Left ventricle myocardium inferior (tissue), 1 donor: ENCODE measurements at regions not wholly inside any gene's neighbourhood (a gene's known extent, or its start where the extent isn't known, plus 50 kb on each side); places are given as distances from the start of the nearest gene placed in this dataset.

Experiments used
- DNase-seq: peaks from one replicate; pipeline ENCODE4 v3.0.0-alpha.2; 2020
- H3K27ac ChIP-seq: fragments of 200-600 bp; replicated peaks from 2 replicates; pipeline ENCODE4 v1.8.0; 2021
- H3K27me3 ChIP-seq: fragments of 200-600 bp; 2 replicates; pipeline ENCODE4 v1.8.0; 2021; ENCODE audit warnings: low read depth
- H3K36me3 ChIP-seq: fragments of 200-600 bp; 2 replicates; pipeline ENCODE4 v1.8.0; 2021
- H3K4me1 ChIP-seq: fragments of 200-600 bp; 2 replicates; pipeline ENCODE4 v1.8.0; 2021
- H3K4me3 ChIP-seq: fragments of 200-600 bp; 2 replicates; pipeline ENCODE4 v1.8.0; 2021; ENCODE audit warnings: mild to moderate bottlenecking, moderate library complexity
- H3K9me3 ChIP-seq: fragments of 200-600 bp; replicated peaks from 2 replicates; pipeline ENCODE4 v1.8.0; 2021
- CTCF ChIP-seq: fragments of 200-600 bp; IDR thresholded peaks from 2 replicates; pipeline ENCODE4 v1.8.0; 2021; ENCODE audit warnings: antibody characterized with exemption, mild to moderate bottlenecking, borderline replicate concordance
- intact Hi-C: fragments of 100-400 bp; cut with micrococcal nuclease; formaldehyde crosslinking; loops from one replicate; pipeline ENCODE4 v1.11.0; 2022
- donor health status: DM: no; HTN: yes; CAD: no; lungs with severe emphysema.

GRCh38 chr6:98579079-98579478 is 255.3 kb upstream of the POU3F2 start:
- Histone ChIP-seq H3K4me3 (no peak overlapping the region), H3K36me3 (no peaks in the 10 kb centered on the region), H3K27me3 (no peaks in the 10 kb centered on the region), H3K4me1 (peaks cover 3% of the 10 kb centered on the region), H3K9me3 (no peaks in the 10 kb centered on the region), H3K27ac (no peak overlapping the region)
- no peak for DNase-seq
- no peak for TF ChIP-seq CTCF
- intact Hi-C loops = no loop called here

GRCh38 chr6:98579941-98580340 is 254.4 kb upstream of the POU3F2 start:
- H3K27ac ChIP-seq = no peak overlapping the region
- no peak for TF ChIP-seq CTCF
- H3K9me3 ChIP-seq = no peaks in the 10 kb centered on the region

GRCh38 chr6:98581705-98582104 is 252.7 kb upstream of the POU3F2 start:
- intact Hi-C loops = no loop called here
- Histone ChIP-seq H3K9me3 (no peaks in the 10 kb centered on the region), H3K4me3 (no peak overlapping the region), H3K4me1 (no peaks in the 10 kb centered on the region), H3K27me3 (peaks cover 6% of the 10 kb centered on the region), H3K27ac (no peak overlapping the region), H3K36me3 (no peaks in the 10 kb centered on the region)
- no peak for TF ChIP-seq CTCF
- no peak for DNase-seq

More at GRCh38 chr6:98579941-98580340, 254.4 kb upstream of the POU3F2 start:
- intact Hi-C loops = no loop called here
- no peaks in the 10 kb centered on the region for H3K27me3 ChIP-seq
- H3K4me3 ChIP-seq = no peak overlapping the region
- H3K4me1 ChIP-seq = peaks cover under 1% of the 10 kb centered on the region
- no peaks in the 10 kb centered on the region for H3K36me3 ChIP-seq
- no peak for DNase-seq

- DNase-seq = no peak
- H3K27ac ChIP-seq = no peak overlapping the region
- TF ChIP-seq CTCF = no peak
- no peaks in the 10 kb centered on the region for H3K4me1 ChIP-seq
- H3K9me3 ChIP-seq = no peaks in the 10 kb centered on the region
- no peaks in the 10 kb centered on the region for H3K36me3 ChIP-seq
- intact Hi-C loops = no loop called here
- peaks cover 6% of the 10 kb centered on the region for H3K27me3 ChIP-seq
- no peak overlapping the region for H3K4me3 ChIP-seq
Observed at GRCh38 chr6:98583506-98583905, 250.9 kb upstream of the POU3F2 start.

GRCh38 chr6:98586163-98586562 is 248.2 kb upstream of the POU3F2 start:
- H3K4me3 ChIP-seq = no peak overlapping the region
- peaks cover 6% of the 10 kb centered on the region for H3K27me3 ChIP-seq
- TF ChIP-seq CTCF = no peak
- no peaks in the 10 kb centered on the region for H3K36me3 ChIP-seq
- H3K4me1 ChIP-seq = no peaks in the 10 kb centered on the region
- intact Hi-C loops = no loop called here
- no peak for DNase-seq
- H3K9me3 ChIP-seq = no peaks in the 10 kb centered on the region
- H3K27ac ChIP-seq = no peak overlapping the region

GRCh38 chr6:98587555-98587954 is 246.8 kb upstream of the POU3F2 start:
- H3K27me3 ChIP-seq = peaks cover 6% of the 10 kb centered on the region
- H3K27ac ChIP-seq = no peak overlapping the region
- intact Hi-C loops = no loop called here
- no peak for DNase-seq
- H3K4me1 ChIP-seq = no peaks in the 10 kb centered on the region
- no peak for TF ChIP-seq CTCF
- no peak overlapping the region for H3K4me3 ChIP-seq
- H3K36me3 ChIP-seq = no peaks in the 10 kb centered on the region
- H3K9me3 ChIP-seq = no peaks in the 10 kb centered on the region
